MM.1S (cell line): ENCODE measurements at regions not wholly inside any gene's neighbourhood (a gene's known extent, or its start where the extent isn't known, plus 50 kb on each side); places are given as distances from the start of the nearest gene placed in this dataset.

Experiments
- DNase-seq: peaks from one replicate; pipeline ENCODE4 v3.0.0-alpha.2; 2015
- H2AFZ ChIP-seq: fragments of 300-600 bp; sonication (generic); 2 replicates; pipeline ENCODE4 v1.6.0; 2016; ENCODE audit warnings: antibody characterized with exemption, low read length
- H3F3A ChIP-seq: fragments of 300-600 bp; sonication (generic); 2 replicates; pipeline ENCODE4 v1.6.1; 2016; ENCODE audit warnings: mild to moderate bottlenecking, antibody characterized with exemption, low read length, moderate library complexity, mixed read lengths; ENCODE audit not compliant: insufficient read depth
- H3K27ac ChIP-seq: fragments of 300-600 bp; sonication (generic); 2 replicates; pipeline ENCODE4 v1.5.1; 2016; ENCODE audit warnings: mild to moderate bottlenecking, low read length
- H3K27me3 ChIP-seq: fragments of 300-600 bp; sonication (generic); replicated peaks from 2 replicates; pipeline ENCODE4 v1.6.0; 2016; ENCODE audit warnings: low read length; ENCODE audit not compliant: insufficient read depth
- H3K36me3 ChIP-seq: fragments of 300-600 bp; sonication (generic); replicated peaks from 2 replicates; pipeline ENCODE4 v1.6.1; 2016; ENCODE audit warnings: mild to moderate bottlenecking, low read length, mixed read lengths; ENCODE audit not compliant: insufficient read depth
- H3K4me1 ChIP-seq: fragments of 300-600 bp; sonication (generic); 2 replicates; pipeline ENCODE4 v1.6.1; 2016; ENCODE audit warnings: low read length, mixed read lengths
- H3K4me2 ChIP-seq: fragments of 300-600 bp; sonication (generic); 2 replicates; pipeline ENCODE4 v1.6.0; 2016; ENCODE audit warnings: low read depth, low read length
- H3K4me3 ChIP-seq: fragments of 300-600 bp; sonication (generic); 2 replicates; pipeline ENCODE4 v1.5.1; 2016; ENCODE audit warnings: low read length, mixed read lengths
- H3K79me2 ChIP-seq: fragments of 300-600 bp; sonication (generic); 2 replicates; pipeline ENCODE4 v1.6.1; 2016; ENCODE audit warnings: mixed run types, low read length, mixed read lengths
- H3K9ac ChIP-seq: fragments of 300-600 bp; sonication (generic); 2 replicates; pipeline ENCODE4 v1.6.1; 2016; ENCODE audit warnings: low read length, mixed read lengths
- H3K9me2 ChIP-seq: fragments of 300-600 bp; sonication (generic); replicated peaks from 2 replicates; pipeline ENCODE4 v1.6.1; 2016; ENCODE audit warnings: mild to moderate bottlenecking, low read length, mixed read lengths; ENCODE audit not compliant: insufficient read depth
- H3K9me3 ChIP-seq: fragments of 300-600 bp; sonication (generic); replicated peaks from 2 replicates; pipeline ENCODE4 v1.6.1; 2016; ENCODE audit warnings: mild to moderate bottlenecking, low read length, mixed read lengths; ENCODE audit not compliant: insufficient read depth
- H4K20me1 ChIP-seq: fragments of 300-600 bp; sonication (generic); 2 replicates; pipeline ENCODE4 v1.6.1; 2016; ENCODE audit warnings: mild to moderate bottlenecking, low read length, moderate library complexity, mixed read lengths; ENCODE audit not compliant: insufficient read depth
- CTCF ChIP-seq: fragments of 300-600 bp; sonication (generic); IDR thresholded peaks from 2 replicates; pipeline ENCODE4 v1.5.1; 2016; ENCODE audit warnings: antibody characterized with exemption, low read length, mixed read lengths
- EZH2 ChIP-seq: fragments of 300-600 bp; sonication (generic); optimal IDR thresholded peaks from 2 replicates; pipeline ENCODE3; 2017; ENCODE audit warnings: low read depth, mild to moderate bottlenecking, antibody characterized with exemption, low read length, mixed read lengths
- EZH2phosphoT487 ChIP-seq: fragments of 300-600 bp; sonication (generic); IDR thresholded peaks from 2 replicates; pipeline ENCODE4 v1.6.1; 2018; ENCODE audit warnings: antibody characterized with exemption, low read length

- no peak overlapping the region for H3K4me2 ChIP-seq
- H3F3A ChIP-seq, result no peaks in the 10 kb centered on the region
- H3K9ac ChIP-seq, result no peak overlapping the region
- no peaks in the 10 kb centered on the region for H3K27me3 ChIP-seq
- TF ChIP-seq EZH2phosphoT487 (no peak), CTCF (no peak), EZH2 (no peak)
- H3K4me1 ChIP-seq, result peaks cover 20% of the 10 kb centered on the region
- no peak overlapping the region for H2AFZ ChIP-seq
- H3K9me2 ChIP-seq, result no peaks in the 10 kb centered on the region
- no peaks in the 10 kb centered on the region for H4K20me1 ChIP-seq
- no peak overlapping the region for H3K4me3 ChIP-seq
- no peaks in the 10 kb centered on the region for H3K9me3 ChIP-seq
- H3K79me2 ChIP-seq, result no peaks in the 10 kb centered on the region
- no peak overlapping the region for H3K27ac ChIP-seq
- H3K36me3 ChIP-seq, result no peaks in the 10 kb centered on the region
- DNase-seq, result peak; percentile 39
These were observed 1110.6 kb downstream of the TSN start for GRCh38 chr2:122866095-122866494.

GRCh38 chr2:122867941-122868340 lies 1112.5 kb downstream of the TSN start:
- no peaks in the 10 kb centered on the region for H4K20me1 ChIP-seq
- H3K9ac ChIP-seq, result no peak overlapping the region
- DNase-seq, result no peak
- TF ChIP-seq EZH2, result no peak
- no peak for TF ChIP-seq CTCF
- TF ChIP-seq EZH2phosphoT487, result no peak
- no peaks in the 10 kb centered on the region for H3K36me3 ChIP-seq
- H3K27me3 ChIP-seq, result no peaks in the 10 kb centered on the region
- no peak overlapping the region for H2AFZ ChIP-seq
- H3F3A ChIP-seq, result no peaks in the 10 kb centered on the region
- no peak overlapping the region for H3K4me2 ChIP-seq
- H3K27ac ChIP-seq, result no peak overlapping the region
- no peaks in the 10 kb centered on the region for H3K9me3 ChIP-seq
- H3K79me2 ChIP-seq, result no peaks in the 10 kb centered on the region
- no peaks in the 10 kb centered on the region for H3K9me2 ChIP-seq
- peaks cover 20% of the 10 kb centered on the region for H3K4me1 ChIP-seq
- no peak overlapping the region for H3K4me3 ChIP-seq

- Histone ChIP-seq H3K36me3 (no peaks in the 10 kb centered on the region), H3K9ac (no peak overlapping the region), H3K27me3 (no peaks in the 10 kb centered on the region), H3K4me2 (no peak overlapping the region), H3K4me1 (peaks cover 13% of the 10 kb centered on the region), H3K27ac (no peak overlapping the region), H4K20me1 (no peaks in the 10 kb centered on the region), H3K9me2 (no peaks in the 10 kb centered on the region), H3K9me3 (no peaks in the 10 kb centered on the region), H3K4me3 (no peak overlapping the region), H2AFZ (no peak overlapping the region), H3F3A (no peaks in the 10 kb centered on the region), H3K79me2 (no peaks in the 10 kb centered on the region)
- TF ChIP-seq EZH2, result no peak
- no peak for TF ChIP-seq CTCF
- TF ChIP-seq EZH2phosphoT487, result no peak
- no peak for DNase-seq
These were observed 1113.3 kb downstream of the TSN start for GRCh38 chr2:122868646-122869275.
